Esophagus (tissue), 2 donors: ENCODE measurements at regions not wholly inside any gene's neighbourhood (a gene's known extent, or its start where the extent isn't known, plus 50 kb on each side); places are given as distances from the start of the nearest gene placed in this dataset.

Experiments
- H3K27ac ChIP-seq, 2 donors: one replicate each; pipeline ENCODE4 v1.5.1; 2013; ENCODE audit warnings: low read depth in 2 of 2, mild to moderate bottlenecking in 2 of 2, inconsistent platforms in 1 of 2, low read length in 1 of 2, moderate library complexity in 1 of 2
- H3K27me3 ChIP-seq, 2 donors: one replicate each; pipeline ENCODE4 v1.6.1; 2013; ENCODE audit warnings: low read length in 2 of 2, control low read depth in 1 of 2, mild to moderate bottlenecking in 1 of 2; ENCODE audit not compliant: insufficient read depth in 2 of 2, control insufficient read depth in 1 of 2
- H3K36me3 ChIP-seq, 2 donors: one replicate each; pipeline ENCODE4 v1.6.1; 2013; ENCODE audit warnings: low read length in 1 of 2; ENCODE audit not compliant: control insufficient read depth in 2 of 2, insufficient read depth in 2 of 2
- H3K4me1 ChIP-seq, 2 donors: one replicate each; pipeline ENCODE4 v1.6.1; 2013; ENCODE audit warnings: low read length in 1 of 2; ENCODE audit not compliant: control insufficient read depth in 2 of 2, insufficient read depth in 2 of 2
- H3K4me3 ChIP-seq, 2 donors: one replicate each; pipeline ENCODE4 v1.5.1; 2013; ENCODE audit warnings: low read length in 2 of 2, mild to moderate bottlenecking in 2 of 2, low read depth in 1 of 2, moderate library complexity in 1 of 2
- H3K9me3 ChIP-seq, 2 donors: one replicate each; pipeline ENCODE4 v1.6.1; 2013; ENCODE audit warnings: mild to moderate bottlenecking in 2 of 2, low read depth in 1 of 2, low read length in 1 of 2, moderate library complexity in 1 of 2; ENCODE audit not compliant: control insufficient read depth in 2 of 2, insufficient read depth in 1 of 2
- WGBS, 2 donors: extraction: QIAGEN DNeasy Blood & Tissue Kit; methylation state at CpG; one replicate each; pipeline ENCODE4 v1.1.7; 2013; 5-methylcytosine and 5-hydroxymethylcytosine counted together
- donor health status: healthy with polysubstance abuse.
- donor health status: Bipolar disorder and iron deficiency.

DNA sequence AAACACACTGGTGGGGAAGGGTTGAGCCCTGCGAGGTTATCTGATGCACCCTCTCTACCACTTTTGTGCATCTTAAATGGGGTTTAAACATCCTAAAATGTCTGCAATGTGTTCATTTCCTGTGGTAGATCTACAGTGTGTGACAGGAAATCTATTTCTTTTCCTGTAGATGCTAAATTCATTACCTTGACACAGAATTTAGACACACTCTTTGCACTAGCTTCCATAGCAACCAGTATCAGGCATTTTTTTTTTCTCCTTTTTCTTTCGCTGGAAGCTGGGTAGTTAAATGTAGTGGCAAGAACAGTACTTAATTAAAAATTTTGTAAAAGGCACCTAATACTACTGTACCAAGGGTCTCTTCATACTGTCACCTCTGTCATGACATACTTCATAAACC lies 141.1 kb downstream of the RFPL4B start:
- H3K4me3 ChIP-seq: no peak overlapping the region
- H3K27me3 ChIP-seq: no peaks in the 10 kb centered on the region
- no peak overlapping the region for H3K27ac ChIP-seq
- no peaks in the 10 kb centered on the region for H3K9me3 ChIP-seq
- 82 to 85% methylated on average over 2 of the region's 2 CpGs for WGBS, 2 donors
- H3K36me3 ChIP-seq: no peaks in the 10 kb centered on the region
- H3K4me1 ChIP-seq: no peaks in the 10 kb centered on the region

DNA sequence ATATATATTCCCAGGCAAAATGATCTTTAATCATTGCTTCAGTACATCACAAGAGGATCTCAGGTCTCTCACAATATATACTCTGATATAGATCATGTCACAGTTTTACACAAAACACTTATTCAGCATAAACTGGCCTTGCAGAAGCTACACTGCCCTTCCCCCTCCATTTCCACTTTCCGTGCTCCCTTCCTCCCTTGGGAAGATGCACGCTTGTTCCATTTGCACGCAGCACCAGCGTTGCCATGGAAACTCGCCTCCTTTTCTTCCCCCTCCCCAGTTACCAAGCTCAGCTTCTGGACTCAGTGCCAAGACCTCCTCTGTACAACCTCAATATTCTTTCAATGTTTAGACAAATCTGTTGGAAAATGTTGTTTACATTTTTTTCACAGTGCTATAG lies 154.6 kb downstream of the RFPL4B start:
- H3K27ac ChIP-seq: no peak overlapping the region
- 52 to 53% methylated on average over 5 of the region's 5 CpGs for WGBS, 2 donors
- H3K4me1 ChIP-seq: no peaks in the 10 kb centered on the region
- H3K4me3 ChIP-seq: no peak overlapping the region
- no peaks in the 10 kb centered on the region for H3K9me3 ChIP-seq
- H3K27me3 ChIP-seq: no peaks in the 10 kb centered on the region
- no peaks in the 10 kb centered on the region for H3K36me3 ChIP-seq

DNA sequence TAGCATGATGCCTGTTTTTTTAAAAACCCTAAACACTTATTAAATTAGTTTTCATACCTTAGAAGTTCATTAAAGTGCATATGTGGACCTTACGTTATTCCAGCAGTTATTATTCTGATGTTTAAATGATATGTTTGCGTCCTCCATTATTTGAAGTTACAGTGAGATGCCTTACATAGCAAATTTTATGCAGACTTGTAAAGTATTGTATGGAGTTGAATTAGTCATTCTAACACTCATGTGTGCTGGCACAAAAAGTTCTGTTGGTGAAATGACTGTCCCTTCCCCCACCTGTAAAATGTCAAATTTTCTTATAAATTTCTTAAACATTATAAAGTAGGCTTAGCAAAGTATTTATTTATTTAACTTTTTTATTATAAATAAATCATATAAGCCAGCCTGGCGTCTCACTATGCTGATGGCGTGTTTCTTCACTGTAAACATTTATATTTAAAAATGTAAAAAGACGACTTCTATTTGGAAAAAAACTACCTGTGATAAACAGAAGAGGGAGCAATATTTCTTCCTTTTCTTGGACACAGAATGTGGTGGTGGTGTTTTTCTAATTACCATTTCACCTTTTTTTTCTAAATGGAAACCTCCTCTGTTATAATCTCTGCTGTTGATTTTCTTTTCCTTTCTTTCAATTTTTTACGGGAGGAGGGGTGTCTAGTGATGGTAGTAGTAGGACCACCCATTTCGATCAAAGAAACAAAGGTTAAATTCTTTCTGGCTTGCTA lies 155.4 kb downstream of the RFPL4B start:
- WGBS, 2 donors: 61 to 63% methylated on average over 7 of the region's 7 CpGs
- Histone ChIP-seq H3K27ac (no peak overlapping the region), H3K27me3 (no peaks in the 10 kb centered on the region), H3K9me3 (no peaks in the 10 kb centered on the region), H3K4me3 (no peak overlapping the region), H3K4me1 (no peaks in the 10 kb centered on the region), H3K36me3 (no peaks in the 10 kb centered on the region)

DNA sequence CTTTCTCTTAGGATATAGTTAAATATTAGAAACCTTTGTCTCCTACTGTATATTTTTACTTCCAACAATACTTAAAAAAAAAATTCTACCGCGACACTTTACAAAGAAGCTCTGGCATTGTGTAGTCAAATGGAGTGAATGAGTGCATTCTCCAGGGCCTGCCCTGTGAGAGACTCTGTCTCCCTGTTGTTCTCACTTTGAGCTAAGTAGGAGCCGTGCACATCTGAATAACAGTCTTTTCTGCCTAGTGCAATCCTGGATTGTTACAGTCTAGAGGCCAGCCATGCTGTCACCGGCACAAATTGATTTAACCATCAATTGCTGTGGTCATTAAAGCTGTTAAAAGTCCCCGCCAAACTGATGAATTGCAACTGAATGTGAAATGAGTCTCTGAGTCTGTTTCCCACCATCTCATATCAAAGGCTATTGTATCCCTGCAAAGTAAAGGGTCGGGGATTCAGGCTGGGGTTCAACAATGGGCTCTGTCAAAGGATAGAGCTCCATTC lies 156.0 kb downstream of the RFPL4B start:
- Histone ChIP-seq H3K27me3 (no peaks in the 10 kb centered on the region), H3K9me3 (no peaks in the 10 kb centered on the region), H3K4me3 (no peak overlapping the region), H3K27ac (no peak overlapping the region), H3K4me1 (no peaks in the 10 kb centered on the region), H3K36me3 (no peaks in the 10 kb centered on the region)
- WGBS, 2 donors: 58 to 76% methylated on average over 6 of the region's 6 CpGs

DNA sequence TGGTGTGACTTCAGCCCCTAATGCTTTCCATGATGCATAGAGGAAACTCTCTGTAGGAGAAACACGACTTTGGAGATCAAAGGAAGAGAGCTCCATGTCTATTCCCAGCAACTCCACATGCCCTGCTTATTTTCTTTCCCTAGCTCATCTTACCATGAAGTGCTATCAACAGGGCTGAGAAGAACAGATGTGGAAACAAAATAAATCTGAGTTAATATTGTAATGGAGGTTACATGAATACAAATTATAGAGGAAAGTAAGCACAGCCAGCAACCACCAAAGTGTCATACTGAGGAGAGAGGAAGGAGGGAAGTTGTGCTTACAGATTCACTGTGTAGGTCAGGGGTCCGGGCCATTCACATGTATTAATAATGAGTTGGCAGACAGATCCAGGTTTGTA lies 157.5 kb downstream of the RFPL4B start:
- no peak overlapping the region for H3K27ac ChIP-seq
- no peaks in the 10 kb centered on the region for H3K9me3 ChIP-seq
- no peaks in the 10 kb centered on the region for H3K27me3 ChIP-seq
- no peak overlapping the region for H3K4me3 ChIP-seq
- no peaks in the 10 kb centered on the region for H3K36me3 ChIP-seq
- 68 to 71% methylated on average over 2 of the region's 2 CpGs for WGBS, 2 donors
- no peaks in the 10 kb centered on the region for H3K4me1 ChIP-seq

DNA sequence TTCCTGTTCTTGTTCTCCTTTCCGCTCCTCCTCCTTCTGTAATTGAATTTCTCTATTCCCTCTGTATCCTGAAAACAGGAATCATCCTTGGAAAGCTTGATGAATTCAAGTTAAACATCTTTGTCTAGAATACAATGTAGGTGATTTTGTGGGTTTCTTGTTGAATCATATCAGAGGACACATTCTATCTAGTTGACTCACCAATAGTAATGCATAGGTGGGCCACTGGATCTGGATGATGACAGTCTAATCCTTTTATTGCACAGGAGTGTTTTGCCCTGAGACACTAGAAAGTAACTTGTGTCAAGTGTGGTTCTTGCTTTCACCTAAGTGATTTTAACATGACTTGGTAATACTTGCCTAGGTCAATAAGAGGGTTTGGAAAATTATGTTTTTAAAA lies 164.3 kb downstream of the RFPL4B start:
- Histone ChIP-seq H3K9me3 (no peaks in the 10 kb centered on the region), H3K27ac (no peak overlapping the region), H3K36me3 (no peaks in the 10 kb centered on the region), H3K4me1 (no peaks in the 10 kb centered on the region), H3K4me3 (no peak overlapping the region), H3K27me3 (no peaks in the 10 kb centered on the region)
- 88 to 91% methylated on average over 1 of the region's 1 CpG for WGBS, 2 donors

DNA sequence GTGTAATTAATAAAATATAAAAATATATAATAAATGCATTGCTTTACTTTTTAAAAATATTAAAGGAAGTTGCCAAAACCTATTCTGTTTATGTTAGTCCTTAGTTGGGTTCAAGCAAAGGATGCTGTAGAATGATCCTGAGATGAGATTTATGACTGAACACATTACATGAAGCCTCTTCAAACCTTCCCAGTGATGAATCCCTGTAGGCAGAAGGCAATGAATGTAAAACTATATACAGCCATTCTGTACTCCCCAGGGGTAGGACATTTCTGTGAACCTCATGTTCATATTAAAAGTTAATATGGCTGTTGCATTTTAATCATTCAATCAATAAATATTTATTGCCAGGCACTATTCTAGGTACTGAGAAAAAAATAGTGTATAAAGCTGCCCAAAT lies 166.0 kb downstream of the RFPL4B start:
- Histone ChIP-seq H3K4me3 (no peak overlapping the region), H3K9me3 (no peaks in the 10 kb centered on the region), H3K27me3 (no peaks in the 10 kb centered on the region), H3K27ac (no peak overlapping the region), H3K36me3 (no peaks in the 10 kb centered on the region), H3K4me1 (no peaks in the 10 kb centered on the region)

DNA sequence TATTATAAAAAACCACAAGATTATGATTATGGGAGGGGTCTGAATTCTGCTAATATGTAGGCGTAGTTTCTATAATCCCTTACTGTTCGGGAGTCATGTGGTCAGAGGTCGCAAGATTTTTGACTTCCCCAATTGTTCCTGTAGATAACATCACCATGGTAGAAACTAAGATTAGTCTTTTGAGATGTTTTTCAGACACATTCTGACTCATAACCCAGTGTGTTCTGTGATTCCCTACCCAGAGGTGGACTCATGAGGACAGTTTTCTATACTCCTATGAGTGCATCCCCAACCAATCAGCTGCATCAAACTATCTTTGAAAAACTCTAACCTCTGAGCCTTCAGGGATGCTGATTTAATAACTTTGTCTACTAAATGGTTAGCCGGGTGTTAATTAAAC lies 175.5 kb downstream of the RFPL4B start:
- H3K9me3 ChIP-seq: no peaks in the 10 kb centered on the region

DNA sequence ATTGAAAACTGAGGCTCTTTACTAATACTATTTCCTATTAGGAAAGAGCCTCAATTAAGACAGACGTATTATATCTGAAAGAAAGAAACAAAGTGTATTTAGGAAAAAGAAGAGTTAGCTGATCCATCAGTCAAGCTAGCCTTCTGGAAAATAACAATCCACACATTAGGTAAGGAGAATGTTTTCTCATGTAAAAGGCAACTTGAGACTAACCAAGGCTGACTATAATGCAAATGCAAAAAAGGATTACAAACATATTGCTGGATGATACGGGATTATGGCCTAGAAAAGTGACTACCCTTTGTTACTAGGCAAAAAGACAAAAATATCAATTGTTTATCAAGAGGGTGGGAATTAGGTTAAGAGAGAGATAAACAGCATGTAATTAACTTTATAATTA lies 176.9 kb downstream of the RFPL4B start:
- no peaks in the 10 kb centered on the region for H3K4me1 ChIP-seq
- no peaks in the 10 kb centered on the region for H3K9me3 ChIP-seq
- H3K4me3 ChIP-seq: no peak overlapping the region
- no peaks in the 10 kb centered on the region for H3K36me3 ChIP-seq
- no peak overlapping the region for H3K27ac ChIP-seq
- WGBS, 2 donors: 86 to 87% methylated on average over 2 of the region's 2 CpGs
- no peaks in the 10 kb centered on the region for H3K27me3 ChIP-seq

More for the DNA sequence above, 175.5 kb downstream of the RFPL4B start:
- 83 to 85% methylated on average over 4 of the region's 4 CpGs for WGBS, 2 donors
- no peaks in the 10 kb centered on the region for H3K27me3 ChIP-seq
- H3K4me1 ChIP-seq: no peaks in the 10 kb centered on the region
- H3K27ac ChIP-seq: no peak overlapping the region
- H3K36me3 ChIP-seq: no peaks in the 10 kb centered on the region
- no peak overlapping the region for H3K4me3 ChIP-seq

DNA sequence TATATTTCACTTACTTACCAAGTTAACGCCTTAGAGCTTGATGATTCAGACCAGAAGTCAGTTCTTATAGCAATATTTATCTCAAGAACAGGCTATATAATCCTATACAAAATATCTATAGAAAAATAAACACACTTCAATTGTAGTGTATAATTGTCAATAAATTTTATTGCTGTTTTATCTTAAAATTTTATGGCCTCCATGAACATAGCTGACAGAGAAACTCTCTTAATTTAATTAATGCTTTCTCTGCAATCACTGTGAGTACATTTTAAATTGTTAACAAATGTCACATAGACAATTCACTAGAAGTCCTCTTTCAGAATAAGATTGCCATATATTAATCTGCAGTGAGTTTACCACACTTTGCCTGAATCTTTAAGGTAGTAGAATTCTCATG lies 178.6 kb downstream of the RFPL4B start:
- H3K9me3 ChIP-seq: no peaks in the 10 kb centered on the region

More for the DNA sequence above, 178.6 kb downstream of the RFPL4B start:
- H3K4me1 ChIP-seq: no peaks in the 10 kb centered on the region
- H3K36me3 ChIP-seq: no peaks in the 10 kb centered on the region
- no peak overlapping the region for H3K4me3 ChIP-seq
- H3K27ac ChIP-seq: no peak overlapping the region
- WGBS, 2 donors: 88 to 95% methylated on average over 1 of the region's 1 CpG
- no peaks in the 10 kb centered on the region for H3K27me3 ChIP-seq
